ENCODE measurements at regions not wholly inside any gene's neighbourhood (a gene's known extent, or its start where the extent isn't known, plus 50 kb on each side); places are given as distances from the start of the nearest gene placed in this dataset.
A peak's percentile ranks its signal among the peaks of the same experiment; 100 is the strongest.

GRCh38 chr6:130288065-130288464 is 65.3 kb upstream of the SAMD3 start (continued):
- TF ChIP-seq ZNF462 (CRISPR knock-in tag; IDR thresholded peaks at IDR 0.05) (no peak), EZH2phosphoT487 (IDR thresholded peaks at IDR 0.05; ENCODE audit: unreplicated experiment) (no peak), EZH2 (IDR thresholded peaks at IDR 0.05; ENCODE audit: low read depth, unreplicated experiment) (no peak), JUNB (IDR thresholded peaks at IDR 0.05; ENCODE audit: unreplicated experiment) (no peak)

GRCh38 chr6:130282234-130282995 is 59.7 kb upstream of the SAMD3 start:
- H2AFZ ChIP-seq = peak overlapping the region; percentile 20; the same call in 1 of the 2 replicates
- Mint-ChIP-seq H3K4me1 (peaks cover 14% of the 10 kb centered on the region), H3K4me3 (no peak overlapping the region), H3K27ac (peak overlapping the region; percentile 84; the same call in 1 of the 2 replicates), H3K36me3 (ENCODE audit: low read depth) (peaks cover 10% of the 10 kb centered on the region), H3K27me3 (ENCODE audit: insufficient read depth, low read depth, poor library complexity) (no peaks in the 10 kb centered on the region), H3K9me3 (peaks cover 7% of the 10 kb centered on the region)
- H3K9me2 ChIP-seq (ENCODE audit: insufficient read depth) = no peaks in the 10 kb centered on the region
- H3K27me3 ChIP-seq (ENCODE audit: insufficient read depth) = no peaks in the 10 kb centered on the region
- DNase-seq (ENCODE audit: low spot score) (peak; percentile 47), ATAC-seq (peak; percentile 78)
- no peaks in the 10 kb centered on the region for H3F3A ChIP-seq (replicated peaks; ENCODE audit: low read depth)
- no peaks in the 10 kb centered on the region for H3K4me1 ChIP-seq (ENCODE audit: insufficient read depth)
- H3K27ac ChIP-seq (ENCODE audit: low read depth) = no peak overlapping the region
- no peak overlapping the region for H3K4me3 ChIP-seq
- H4K20me1 ChIP-seq (replicated peaks; ENCODE audit: insufficient read depth) = no peaks in the 10 kb centered on the region
- H3K36me3 ChIP-seq (ENCODE audit: insufficient read depth) = 0 out of 2 replicates have a peak, but pooled peaks cover under 1% of the 10 kb centered on the region
- no peak overlapping the region for H3K4me2 ChIP-seq
- TF ChIP-seq CTCF (conservative IDR thresholded peaks at IDR 0.05; ENCODE audit: low read depth in 2 of 2) = peak; percentile 62 to 69
- no peak for TF ChIP-seq JUNB (IDR thresholded peaks at IDR 0.05; ENCODE audit: unreplicated experiment)
- no peaks in the 10 kb centered on the region for H3K79me2 ChIP-seq (replicated peaks; ENCODE audit: insufficient read depth)

Data from GM23338 (cell line).